ENCODE measurements at regions not wholly inside any gene's neighbourhood (a gene's known extent, or its start where the extent isn't known, plus 50 kb on each side); places are given as distances from the start of the nearest gene placed in this dataset.

- no peak for DNase-seq
Observed at GRCh38 chr15:96097661-96098060, 232.8 kb upstream of the NR2F2 start.

- DNase-seq = no peak
Observed at GRCh38 chr15:96102631-96103030, 227.9 kb upstream of the NR2F2 start.

GRCh38 chr15:96106181-96106580 is 224.3 kb upstream of the NR2F2 start:
- DNase-seq = no peak

- DNase-seq = no peak
Observed at GRCh38 chr15:96106628-96107027, 223.9 kb upstream of the NR2F2 start.

GRCh38 chr15:96107916-96108315 is 222.6 kb upstream of the NR2F2 start:
- no peak for DNase-seq

- no peak for DNase-seq
Observed at GRCh38 chr15:96108405-96108804, 222.1 kb upstream of the NR2F2 start.

GRCh38 chr15:96109820-96110219 is 220.7 kb upstream of the NR2F2 start:
- DNase-seq = no peak

- no peak for DNase-seq
Observed at GRCh38 chr15:96112018-96112417, 218.5 kb upstream of the NR2F2 start.

GRCh38 chr15:96115642-96116041 is 214.9 kb upstream of the NR2F2 start:
- no peak for DNase-seq

GRCh38 chr15:96117270-96117669 is 213.2 kb upstream of the NR2F2 start:
- no peak for DNase-seq

- no peak for DNase-seq
Observed at GRCh38 chr15:96119734-96120133, 210.8 kb upstream of the NR2F2 start.

- DNase-seq = no peak
Observed at GRCh38 chr15:96121086-96121920, 209.2 kb upstream of the NR2F2 start.

- no peak for DNase-seq
Observed at GRCh38 chr15:96122077-96123027, 208.1 kb upstream of the NR2F2 start.

- DNase-seq = no peak
Observed at GRCh38 chr15:96123028-96123400, 207.5 kb upstream of the NR2F2 start.

- DNase-seq = no peak
Observed at GRCh38 chr15:96123630-96124187, 206.8 kb upstream of the NR2F2 start.

GRCh38 chr15:96124436-96124835 is 206.1 kb upstream of the NR2F2 start:
- no peak for DNase-seq

- no peak for DNase-seq
Observed at GRCh38 chr15:96125721-96126415, 204.6 kb upstream of the NR2F2 start.

GRCh38 chr15:96126859-96127258 is 203.6 kb upstream of the NR2F2 start:
- DNase-seq = no peak

- DNase-seq = no peak
Observed at GRCh38 chr15:96130734-96131133, 199.8 kb upstream of the NR2F2 start.

GRCh38 chr15:96132126-96132525 is 198.4 kb upstream of the NR2F2 start:
- DNase-seq = no peak

GRCh38 chr15:96135166-96136093 is 195.1 kb upstream of the NR2F2 start:
- no peak for DNase-seq

GRCh38 chr15:96138985-96139384 is 191.5 kb upstream of the NR2F2 start:
- DNase-seq = no peak
